A172 (cell line): ENCODE measurements at regions not wholly inside any gene's neighbourhood (a gene's known extent, or its start where the extent isn't known, plus 50 kb on each side); places are given as distances from the start of the nearest gene placed in this dataset.

ENCODE experiments used
- DNase-seq: peaks from one replicate; pipeline ENCODE4 v3.0.0-alpha.2; 2015; ENCODE audit warnings: low spot score

DNA sequence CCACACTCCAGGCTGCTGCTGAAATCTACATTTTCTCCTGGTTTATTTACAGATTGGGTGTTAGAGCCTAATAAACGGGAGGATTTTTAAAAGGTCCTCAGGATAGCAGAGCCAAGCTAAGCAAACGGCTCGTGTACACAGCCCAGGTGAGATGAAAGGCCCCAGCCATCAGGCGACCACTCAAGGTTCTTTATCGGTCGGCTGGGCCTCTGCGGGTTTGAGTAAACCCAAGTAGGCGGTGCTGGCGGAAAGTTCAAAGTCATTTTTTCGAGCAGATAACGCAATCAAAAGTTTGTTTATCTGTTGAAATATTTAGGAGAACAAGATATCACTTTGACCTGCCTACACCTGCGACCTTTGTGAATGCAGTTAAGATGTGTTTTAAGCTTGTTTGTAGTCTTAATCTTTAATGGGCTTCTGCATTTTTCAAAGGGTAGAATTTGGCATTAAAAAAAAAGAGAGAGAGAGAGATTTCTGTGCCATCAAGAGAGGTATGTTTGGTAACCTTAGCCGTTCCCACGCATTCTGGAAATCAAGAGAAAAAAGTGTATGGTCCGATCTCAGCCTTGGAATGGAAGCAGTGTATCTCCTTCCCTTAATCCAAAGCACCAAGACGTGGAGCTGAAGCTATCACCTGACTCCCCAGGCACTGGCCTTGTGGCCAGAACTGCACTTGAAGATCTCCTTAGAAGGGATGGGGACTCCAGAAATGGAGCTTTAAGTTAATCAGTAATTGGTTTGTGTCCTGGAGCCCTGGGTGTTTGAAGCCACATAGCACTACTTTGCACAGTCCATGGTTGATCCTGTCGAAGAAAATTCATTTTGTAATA is 301.7 kb upstream of the IRX5 start:
- no peak for DNase-seq

DNA sequence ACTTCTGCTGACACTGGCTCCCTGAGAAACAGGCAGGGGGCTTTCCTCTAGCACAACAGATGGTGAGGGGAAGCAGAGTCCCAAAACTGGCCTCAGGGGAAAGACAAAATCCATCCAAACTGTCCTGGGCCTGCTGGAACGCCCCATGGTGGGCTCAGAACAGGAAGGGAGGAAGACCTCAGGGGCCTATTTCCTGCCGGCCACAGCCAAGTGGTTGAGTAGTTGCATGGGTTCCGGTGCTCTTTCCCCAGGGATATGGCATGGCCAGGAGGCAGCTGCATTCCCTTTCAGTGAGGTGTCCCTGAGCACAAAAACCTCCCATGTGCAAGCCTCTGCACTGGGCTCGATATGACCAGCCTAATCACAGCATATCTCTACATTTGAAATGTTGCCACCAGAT is 303.0 kb upstream of the IRX5 start:
- DNase-seq: no peak

DNA sequence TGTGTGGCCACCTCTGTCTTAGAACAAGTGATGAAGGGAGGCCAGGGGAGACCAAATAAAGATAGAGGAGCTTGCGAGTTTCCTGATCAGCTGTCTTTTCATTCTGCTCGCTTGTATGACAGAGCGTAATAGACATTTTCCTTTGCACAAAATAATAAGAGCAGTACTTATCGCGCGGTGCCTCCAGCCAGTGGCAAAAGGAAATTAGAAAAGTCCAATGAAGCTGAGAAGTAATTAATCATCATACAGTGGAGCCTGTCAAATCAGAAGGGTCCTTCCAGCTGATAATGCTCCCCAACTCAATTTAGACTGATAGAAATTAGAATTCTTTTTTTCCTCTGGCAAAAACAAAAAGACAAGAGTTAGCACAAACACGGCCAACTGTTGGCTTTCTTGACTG is 307.0 kb upstream of the IRX5 start:
- DNase-seq: no peak

DNA sequence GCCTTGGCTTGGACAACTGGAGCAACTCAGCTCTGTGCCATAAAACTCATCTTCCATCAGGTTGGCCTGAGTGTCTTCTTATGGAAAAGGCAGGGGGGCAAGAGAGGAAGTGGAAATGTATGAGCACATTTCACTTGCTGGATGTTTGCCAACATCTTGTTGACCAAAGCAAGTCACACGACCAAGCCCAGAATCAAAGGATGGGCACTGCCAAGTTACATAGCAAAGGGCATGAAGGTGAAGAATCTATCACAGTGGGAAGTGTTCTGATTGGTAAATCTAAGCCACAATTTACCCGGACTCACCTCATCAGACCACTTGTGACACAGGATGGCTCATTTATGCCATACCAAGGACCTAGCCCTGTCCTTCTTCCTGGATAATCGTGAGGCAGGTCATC is 310.5 kb upstream of the IRX5 start:
- no peak for DNase-seq

DNA sequence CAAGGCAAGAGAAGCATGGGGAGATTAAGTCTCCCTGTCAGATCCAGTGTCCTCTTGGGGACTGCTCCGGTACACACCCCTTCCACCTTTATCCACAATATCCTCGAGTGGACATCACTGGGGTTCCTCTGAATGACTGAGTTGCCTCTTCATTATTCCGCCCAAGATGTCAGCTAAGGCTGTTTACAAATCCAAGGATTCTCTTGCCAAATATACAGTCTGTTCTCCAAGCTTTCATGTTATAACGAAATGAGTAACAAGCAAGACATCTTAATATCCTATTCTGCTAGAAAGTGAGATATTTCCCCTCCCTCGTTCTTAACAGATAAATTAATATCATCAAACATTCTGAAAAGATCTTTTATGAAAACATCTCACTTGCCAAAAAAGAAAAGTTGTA is 314.1 kb upstream of the IRX5 start:
- no peak for DNase-seq

DNA sequence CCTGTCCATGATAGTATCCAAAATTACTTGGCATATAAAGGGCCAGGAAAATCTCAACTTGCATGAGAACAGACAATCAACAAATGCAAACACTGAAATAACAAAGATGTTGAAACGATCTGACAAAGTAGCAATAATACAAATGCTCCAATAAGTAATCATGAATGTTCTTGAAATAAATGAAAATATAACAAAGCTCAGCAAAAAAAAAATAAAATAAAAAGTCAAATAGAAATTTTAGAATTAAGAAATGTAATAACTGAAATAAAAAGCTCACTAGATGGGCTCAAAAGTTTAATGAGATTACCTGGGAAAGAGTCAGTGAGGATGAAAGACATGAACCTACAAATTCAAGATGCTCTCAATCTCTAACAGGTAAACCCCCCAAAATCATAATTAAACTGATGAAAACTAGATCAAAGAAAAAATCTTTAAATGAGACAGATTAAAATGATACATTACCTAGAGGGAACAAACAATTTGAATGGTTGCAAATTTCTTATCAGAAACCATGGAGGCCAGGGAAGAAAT is 319.0 kb upstream of the IRX3 start:
- DNase-seq: no peak

DNA sequence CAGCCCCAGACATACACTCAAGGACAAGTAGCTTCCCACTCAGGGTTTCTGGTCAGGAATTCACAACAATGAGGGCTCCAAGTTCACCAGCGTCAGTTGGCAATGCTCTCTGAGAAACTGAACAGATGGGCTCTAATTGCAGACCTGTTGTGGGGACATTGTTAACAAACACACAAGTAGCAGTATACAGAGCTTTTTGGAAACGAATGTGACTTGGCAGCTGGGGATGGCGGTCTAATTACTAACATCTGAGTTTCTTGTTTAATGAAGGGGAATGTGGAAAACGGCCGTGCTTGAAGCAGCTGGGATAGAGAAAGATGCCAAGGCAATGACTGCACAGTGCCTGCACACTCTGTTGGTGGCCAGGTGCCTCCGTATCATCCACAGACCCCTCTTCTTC is 316.1 kb upstream of the IRX3 start:
- no peak for DNase-seq

DNA sequence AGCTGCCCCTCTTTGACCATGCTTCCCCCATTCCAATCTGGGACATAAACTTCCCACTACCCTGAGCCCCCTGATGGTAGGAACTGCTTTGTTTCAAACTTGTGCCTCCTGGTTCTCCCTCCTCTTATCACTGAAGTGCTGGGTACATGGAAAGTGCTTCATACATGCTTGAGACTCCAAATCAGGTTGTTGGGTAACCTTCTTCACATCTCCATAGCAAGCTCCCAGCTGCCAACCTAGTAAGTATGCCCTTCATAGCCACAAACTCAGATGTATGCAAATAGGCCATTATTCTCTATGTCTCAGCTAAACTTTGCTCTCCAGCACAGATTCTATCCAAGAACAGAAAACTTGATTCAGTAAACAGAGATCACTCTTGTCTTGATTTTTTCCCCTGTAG is 310.6 kb upstream of the IRX3 start:
- no peak for DNase-seq

DNA sequence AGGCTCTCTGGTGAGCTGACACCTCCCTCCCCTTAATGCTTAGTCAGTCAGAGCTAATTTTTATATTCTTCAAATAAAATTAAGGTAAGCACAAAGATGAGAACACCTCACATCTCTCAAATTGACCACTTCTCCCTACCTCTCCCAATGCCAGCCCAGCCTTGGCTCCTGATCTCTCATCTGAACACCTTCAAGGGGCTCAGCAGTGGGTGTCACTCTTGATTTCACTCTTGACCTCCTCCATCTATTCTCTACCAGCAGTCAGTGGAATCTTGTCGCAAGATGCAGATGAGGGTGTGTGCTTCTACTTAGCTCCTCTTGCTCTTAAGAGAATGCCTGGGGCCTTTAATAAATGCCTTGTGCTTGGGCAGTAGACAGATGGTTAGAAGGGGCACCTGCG is 309.0 kb upstream of the IRX3 start:
- DNase-seq: no peak

DNA sequence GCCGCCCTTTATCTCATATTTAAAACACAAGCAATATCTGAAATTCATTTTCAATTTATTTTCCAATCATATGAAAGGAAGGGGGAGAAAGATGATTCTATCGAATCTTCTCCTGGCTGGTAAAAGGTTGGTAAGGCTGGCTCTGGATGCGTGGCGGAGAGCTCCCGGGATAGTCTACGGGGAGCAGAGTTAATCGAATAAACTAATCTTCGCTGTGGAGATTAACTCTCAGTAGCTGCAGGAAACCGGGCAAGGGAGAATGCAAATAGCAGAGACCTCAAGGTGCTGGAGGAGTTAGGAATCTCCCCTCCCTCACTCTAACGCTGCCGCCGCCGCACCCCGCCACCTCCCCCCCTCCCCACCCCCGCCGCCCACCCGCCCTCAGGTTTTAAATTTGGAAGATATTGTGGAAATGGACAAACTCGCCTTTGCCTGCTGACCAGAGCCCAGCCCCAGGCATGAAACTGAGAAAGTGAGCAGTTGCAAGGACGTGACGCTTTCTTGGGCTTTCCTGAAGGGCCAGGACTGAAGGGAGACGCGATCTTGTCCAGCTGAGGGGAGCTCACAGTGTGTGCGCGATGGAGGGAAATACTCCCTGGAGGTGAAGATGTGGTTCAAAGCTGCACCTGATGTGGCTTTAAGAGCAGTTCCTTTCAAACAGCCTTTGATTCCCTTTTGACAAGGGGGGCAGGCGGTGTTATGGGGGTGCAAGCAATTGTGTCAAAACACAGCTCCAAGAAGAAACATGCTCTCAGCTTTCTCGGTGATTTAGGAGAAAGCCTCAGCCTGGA is 308.2 kb upstream of the IRX3 start:
- DNase-seq: no peak

DNA sequence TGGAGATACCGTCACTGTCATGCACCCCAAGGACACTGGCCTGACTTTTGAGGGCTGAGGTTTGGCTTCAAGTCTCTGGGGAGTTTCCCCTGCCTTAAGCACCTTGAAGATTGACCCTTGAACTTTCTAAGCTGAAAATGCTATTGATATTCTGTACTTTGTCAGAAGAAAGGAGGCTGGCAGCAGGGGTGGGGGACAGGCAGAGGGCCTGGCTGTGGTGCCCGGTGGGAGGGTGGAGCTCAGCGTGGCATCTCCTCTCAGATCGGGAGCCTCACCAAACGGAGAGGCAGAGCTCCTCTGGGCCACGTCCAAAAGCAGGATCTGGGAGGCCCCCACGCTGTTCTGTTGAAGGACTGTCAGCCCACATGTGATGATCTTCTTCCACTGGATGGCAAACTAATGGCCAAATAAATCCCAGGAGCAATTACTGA is 305.2 kb upstream of the IRX3 start:
- DNase-seq: no peak

DNA sequence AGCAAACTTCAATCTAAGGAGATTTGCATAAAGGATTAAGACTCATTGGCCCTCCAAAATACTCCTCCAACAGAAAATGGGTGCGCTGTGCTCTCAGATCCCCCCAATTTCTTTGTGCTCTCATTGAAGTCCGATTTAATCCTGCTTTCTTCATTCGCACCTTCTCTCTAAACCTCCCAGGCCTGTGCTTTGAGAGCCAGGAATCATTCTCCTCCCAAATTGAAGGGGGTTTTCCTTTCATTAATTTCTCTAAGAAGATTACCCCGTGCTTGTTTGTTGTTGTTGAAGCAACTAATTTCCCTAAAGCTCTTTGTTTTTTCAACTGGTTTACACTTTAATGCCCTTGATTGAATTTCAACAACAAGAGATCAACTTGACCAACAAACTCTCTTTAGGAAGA is 304.2 kb upstream of the IRX3 start:
- DNase-seq: no peak

DNA sequence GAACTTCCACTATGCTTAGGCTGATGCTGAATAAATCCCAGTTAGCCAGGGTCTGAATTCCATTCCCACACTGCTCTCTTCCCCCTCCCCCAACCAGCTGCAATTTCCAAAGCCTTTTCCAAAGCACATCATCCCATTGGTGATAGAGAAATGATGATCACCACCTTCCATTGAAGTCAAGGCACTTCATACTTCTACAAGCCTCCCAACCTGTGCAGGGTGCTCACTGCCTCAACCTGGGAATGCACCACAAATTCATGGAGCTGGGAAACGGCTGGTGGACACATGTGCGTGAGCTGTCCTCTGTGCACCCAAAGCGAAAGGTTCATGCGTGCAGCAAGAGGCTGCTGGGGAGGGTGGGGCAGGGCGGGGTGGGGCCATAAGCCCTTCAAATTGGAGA is 302.7 kb upstream of the IRX3 start:
- no peak for DNase-seq

DNA sequence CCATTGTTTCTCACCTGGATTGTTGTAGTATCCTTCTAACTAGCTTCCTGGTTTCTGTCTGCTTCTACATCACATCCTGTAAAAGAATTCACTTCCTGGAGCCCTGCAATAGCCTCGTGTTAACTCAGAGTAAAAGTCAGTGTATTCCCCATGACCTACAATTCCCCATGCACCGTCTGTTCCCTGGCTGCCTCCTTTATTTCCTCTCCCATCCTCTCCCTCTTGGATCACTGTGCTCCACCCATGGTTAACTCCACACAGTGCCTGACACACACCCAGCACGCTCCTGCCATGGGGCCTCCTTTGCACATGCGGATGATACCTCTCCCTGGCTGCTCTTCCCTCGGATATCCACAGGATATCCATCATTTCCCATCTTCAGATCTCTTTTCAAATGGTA is 301.4 kb upstream of the IRX3 start:
- DNase-seq: no peak

DNA sequence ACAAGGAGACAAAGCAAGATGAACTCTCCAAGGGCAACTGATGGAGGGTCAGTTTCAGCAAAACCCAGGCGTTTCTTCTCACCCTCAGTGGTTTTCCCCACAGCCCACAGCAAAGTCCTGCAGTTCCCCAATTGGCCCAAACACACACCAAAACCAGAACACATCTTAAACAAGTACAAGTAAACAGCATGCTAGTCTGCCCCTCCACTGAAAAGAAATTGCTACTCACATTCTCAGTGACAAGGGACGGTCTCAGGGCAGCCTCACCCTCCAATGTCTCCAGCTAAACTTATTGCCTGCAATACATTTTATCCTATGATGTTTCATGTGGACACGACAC is 300.6 kb upstream of the IRX3 start:
- no peak for DNase-seq

DNA sequence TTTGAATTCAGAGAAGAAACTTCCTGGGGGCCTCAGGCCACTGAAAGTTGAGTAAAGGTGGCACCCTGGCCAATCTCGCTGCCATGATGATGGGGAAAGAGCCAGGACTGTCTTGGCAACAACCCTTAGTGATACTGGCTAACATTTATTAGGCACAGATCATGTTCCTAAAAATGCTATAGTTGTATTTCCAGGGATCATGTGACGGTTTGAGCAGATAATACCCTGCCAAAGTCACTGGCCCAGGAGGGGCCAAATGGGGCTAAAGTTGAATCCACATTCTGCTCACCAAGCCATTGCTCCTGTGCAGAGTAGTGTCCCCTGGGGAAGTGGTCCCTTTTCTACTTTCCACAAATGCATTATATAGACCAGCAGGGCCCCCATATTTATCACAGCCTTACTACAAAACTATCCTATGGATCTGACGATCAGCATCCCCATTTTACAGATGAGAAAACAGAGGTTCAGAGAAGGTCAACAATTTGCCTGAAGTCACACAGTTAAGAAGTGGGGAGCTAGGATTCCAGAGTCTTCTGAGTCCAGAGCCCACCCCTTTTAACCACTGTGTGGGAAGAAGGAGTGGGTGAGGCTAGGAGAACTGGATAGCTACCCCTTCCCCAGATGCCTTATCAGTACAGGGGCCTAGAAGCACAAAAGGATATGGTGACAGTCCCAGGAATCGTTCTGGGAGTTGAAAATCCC is 300.0 kb upstream of the IRX3 start:
- DNase-seq: no peak

DNA sequence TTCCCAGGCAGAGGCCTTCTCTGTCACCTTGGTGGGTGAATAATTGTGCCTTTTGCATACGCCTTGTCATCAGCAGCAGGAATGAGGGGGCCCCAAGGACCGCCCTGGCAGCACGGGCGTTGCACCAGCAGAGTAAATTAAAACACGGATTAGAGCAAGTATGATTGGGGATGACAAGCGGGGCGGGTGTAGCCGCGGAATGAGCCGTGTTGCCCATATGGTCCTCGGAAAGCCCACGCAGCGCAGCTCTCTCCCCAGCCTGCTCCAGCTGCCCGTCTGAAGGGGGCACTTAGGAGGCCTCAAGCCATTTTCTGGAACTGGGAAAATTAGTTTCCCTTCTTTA is 299.4 kb upstream of the IRX3 start:
- DNase-seq: no peak

DNA sequence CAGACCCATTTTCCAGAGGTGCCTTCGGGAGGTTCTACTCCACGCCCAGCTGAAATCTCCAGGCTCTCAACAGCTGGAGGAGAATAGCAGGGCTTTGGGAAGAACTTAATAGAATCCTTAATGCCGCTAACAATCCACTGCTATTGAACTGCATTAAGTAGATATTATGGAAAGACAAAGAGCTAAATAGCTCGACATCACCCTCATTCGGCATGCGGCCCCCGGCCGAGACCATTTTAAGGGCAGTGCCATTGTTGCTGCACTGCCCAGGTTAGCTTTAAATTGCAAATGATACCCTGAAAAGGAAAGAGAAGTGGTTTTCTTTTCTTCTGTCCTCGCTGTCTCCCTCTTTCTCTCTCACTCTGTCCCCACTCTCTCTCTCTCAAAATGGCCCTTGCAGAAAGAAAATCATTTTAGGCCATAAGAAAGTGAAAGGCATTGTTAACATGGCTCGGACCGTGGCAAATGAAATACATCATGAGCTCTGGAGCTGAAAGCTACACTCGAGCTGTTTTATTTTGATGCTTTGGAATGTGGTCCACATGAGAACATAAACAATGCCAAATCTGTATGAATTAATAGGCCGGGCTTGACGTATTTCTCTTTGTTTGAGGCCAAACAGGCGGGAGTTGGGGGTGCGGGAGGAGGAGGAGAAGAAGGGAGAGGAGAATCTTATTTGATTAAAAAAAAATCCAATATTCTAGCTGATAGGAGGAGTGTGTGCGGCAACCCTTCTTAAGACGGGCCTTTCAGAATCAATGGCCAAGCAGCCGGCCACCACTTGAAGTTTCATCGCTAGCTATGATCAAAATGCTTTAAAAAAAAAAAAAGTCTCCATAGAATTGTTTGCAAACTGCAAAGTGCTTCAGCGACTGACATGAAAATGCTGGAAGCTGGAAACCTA is 298.8 kb upstream of the IRX3 start:
- no peak for DNase-seq

DNA sequence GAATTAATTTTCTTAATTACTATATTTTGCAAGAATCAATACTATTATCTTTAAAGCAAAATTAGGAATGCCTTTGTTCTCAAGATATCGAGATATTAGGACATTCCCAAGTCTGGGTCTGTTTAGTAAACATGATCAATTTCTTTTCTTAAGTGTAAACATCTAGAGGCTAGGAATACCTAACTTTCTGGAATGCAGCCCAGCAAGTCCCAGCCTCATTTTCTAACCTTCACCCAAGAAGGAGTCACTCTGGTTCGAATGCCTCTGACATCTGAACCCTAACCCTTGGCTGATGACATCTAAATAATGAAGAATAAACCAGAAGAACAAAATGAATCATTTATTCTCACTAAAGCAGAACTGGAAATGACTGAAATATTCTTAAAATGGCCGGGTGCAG is 297.5 kb upstream of the IRX3 start:
- DNase-seq: no peak

DNA sequence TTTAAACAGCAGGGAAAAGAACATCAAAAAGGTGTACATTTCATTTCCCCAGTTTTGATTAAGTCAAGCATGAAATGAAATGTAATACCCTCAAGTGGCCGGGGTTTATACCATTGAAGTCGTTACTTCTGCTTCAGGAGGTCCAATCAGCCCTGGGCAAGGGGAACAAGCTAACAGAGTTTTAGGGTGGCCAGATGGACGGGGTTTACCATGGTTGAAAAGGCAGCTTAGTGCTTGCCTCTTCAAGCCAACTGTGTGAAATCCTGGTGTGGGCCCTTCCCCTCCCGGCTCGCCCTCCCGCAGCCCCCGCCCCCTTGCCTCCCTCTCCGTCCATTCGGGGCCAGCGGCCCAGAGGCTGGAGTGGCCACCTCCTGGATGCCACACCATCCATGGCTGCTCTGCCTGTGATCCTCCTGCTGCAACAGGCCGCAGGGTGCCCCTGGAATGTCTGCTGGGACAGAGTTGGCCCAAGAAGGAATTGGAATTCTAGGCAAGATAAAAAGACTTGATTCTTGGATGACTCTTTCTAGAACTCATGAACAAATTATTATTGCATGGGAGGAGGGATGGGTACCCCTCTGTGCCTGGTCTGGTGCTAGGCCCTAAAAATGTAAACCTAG is 296.2 kb upstream of the IRX3 start:
- DNase-seq: no peak

DNA sequence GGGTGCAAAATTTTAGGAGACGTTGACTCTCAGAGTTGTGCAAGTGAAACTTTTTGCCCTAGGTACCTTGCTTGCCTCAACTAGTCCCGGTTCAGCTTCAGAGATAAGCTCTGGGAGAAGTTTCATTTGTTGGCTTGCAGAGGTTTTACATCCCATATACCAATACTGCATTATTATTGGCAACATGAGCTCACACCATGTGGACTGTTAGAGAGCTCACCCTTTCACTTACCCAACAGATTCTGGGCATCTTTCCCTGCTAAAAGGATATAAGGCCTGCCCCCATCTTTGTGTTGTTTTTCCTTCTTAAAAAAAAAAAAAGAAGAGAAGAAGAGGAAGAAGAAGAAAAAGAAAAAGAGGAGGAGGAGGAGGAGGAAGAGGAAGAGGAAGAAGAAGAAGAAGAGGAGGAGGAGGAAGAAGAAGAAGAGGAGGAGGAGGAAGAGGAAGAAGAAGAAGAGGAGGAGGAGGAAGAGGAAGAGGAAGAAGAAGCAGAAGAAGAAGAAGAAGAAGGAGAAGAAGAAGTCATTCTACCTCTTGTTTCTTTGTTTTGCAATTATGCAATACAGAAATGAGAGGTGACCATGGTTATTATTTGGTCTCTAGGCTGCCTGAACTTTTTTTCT is 292.6 kb upstream of the IRX3 start:
- no peak for DNase-seq
